ENCODE measurements at regions not wholly inside any gene's neighbourhood (a gene's known extent, or its start where the extent isn't known, plus 50 kb on each side); places are given as distances from the start of the nearest gene placed in this dataset.

DNA sequence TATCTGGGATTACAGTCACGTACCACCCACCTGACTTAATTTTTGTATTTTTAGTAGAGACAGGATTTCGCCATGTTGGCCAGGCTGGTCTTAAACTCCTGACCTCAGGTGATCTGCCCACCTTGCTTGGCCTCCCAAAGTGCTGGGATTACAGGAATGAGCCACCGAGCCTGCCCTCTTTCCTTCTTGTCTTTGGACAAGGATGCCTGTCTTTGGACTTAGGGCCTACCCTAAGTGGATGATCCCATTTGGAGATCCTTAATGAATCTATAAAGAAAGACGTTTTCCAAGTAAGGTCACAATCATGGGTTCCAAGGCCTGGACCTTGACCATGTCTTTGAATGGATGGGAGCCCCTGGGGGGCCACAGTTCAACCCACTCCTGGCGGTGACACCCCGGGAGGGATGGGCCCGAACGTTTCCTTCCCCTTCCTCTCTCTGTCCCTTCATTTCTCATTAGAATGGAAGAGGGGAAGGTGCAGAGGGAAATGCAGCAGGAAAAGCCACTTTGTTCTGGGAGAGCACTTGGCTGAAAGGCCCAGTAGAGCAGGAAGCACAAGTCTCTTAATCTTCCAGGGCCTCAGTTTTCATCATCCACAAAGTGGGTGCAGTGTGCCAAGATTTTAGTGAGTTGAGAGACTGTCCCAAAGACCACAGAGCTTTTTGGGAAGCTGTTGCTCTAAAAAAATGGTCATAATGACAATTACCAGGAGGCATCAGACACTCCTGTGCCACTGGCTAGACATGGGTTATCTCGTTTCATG lies 353.3 kb downstream of the SEC14L1 start:
- no peak for TF ChIP-seq POLR2AphosphoS5 (IDR thresholded peaks at IDR 0.05; ENCODE audit: insufficient read depth in 1 of 2, low read depth in 1 of 2)
- TF ChIP-seq, protein P1, sequence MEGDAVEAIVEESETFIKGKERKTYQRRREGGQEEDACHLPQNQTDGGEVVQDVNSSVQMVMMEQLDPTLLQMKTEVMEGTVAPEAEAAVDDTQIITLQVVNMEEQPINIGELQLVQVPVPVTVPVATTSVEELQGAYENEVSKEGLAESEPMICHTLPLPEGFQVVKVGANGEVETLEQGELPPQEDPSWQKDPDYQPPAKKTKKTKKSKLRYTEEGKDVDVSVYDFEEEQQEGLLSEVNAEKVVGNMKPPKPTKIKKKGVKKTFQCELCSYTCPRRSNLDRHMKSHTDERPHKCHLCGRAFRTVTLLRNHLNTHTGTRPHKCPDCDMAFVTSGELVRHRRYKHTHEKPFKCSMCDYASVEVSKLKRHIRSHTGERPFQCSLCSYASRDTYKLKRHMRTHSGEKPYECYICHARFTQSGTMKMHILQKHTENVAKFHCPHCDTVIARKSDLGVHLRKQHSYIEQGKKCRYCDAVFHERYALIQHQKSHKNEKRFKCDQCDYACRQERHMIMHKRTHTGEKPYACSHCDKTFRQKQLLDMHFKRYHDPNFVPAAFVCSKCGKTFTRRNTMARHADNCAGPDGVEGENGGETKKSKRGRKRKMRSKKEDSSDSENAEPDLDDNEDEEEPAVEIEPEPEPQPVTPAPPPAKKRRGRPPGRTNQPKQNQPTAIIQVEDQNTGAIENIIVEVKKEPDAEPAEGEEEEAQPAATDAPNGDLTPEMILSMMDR (IDR thresholded peaks at IDR 0.05): no peak
- no peak for TF ChIP-seq POLR2A (IDR thresholded peaks at IDR 0.05)

Measured in vagina (tissue), 2 donors.